HCT116 (cell line): ENCODE measurements at regions not wholly inside any gene's neighbourhood (a gene's known extent, or its start where the extent isn't known, plus 50 kb on each side); places are given as distances from the start of the nearest gene placed in this dataset.

Experiments used
- ATAC-seq: fragments of 200-7000 bp; cut with Tn5 transposase; 2 replicates; pipeline ENCODE4 v1.9.1; 2020; ENCODE audit warnings: mild to moderate bottlenecking, moderate library complexity
- BruUV-seq: library from RNA; stranded (reverse); fragments of 400-500 nt; replicated peaks from 2 replicates; lab custom pipeline; 2021; lab: Mats Ljungman, UMichigan
- CTCF ChIA-PET: fragments of 300-600 bp; sonication (Branson Sonifier 250); formaldehyde crosslinking; loops from one replicate; lab custom pipeline; 2021; ENCODE audit warnings: antibody characterized with exemption; lab: Charles Lee
- POLR2A ChIA-PET: fragments of 300-600, 350-600 bp; sonication (Branson Sonifier 250); formaldehyde crosslinking; loops from one replicate; lab custom pipeline; 2021; ENCODE audit warnings: antibody characterized with exemption; lab: Charles Lee
- RAD21 ChIA-PET, 2 experiments: fragments of 300-600 bp; sonication (Branson Sonifier 250); formaldehyde crosslinking; loops; one replicate each; lab custom pipeline; 2023; ENCODE audit warnings: low total read pairs in 2 of 2; ENCODE audit not compliant: uncharacterized antibody in 2 of 2, unreplicated experiment in 2 of 2, low non-redundant PET in 1 of 2; lab: Charles Lee
- DNase-seq: peaks from one replicate; pipeline ENCODE4 v3.0.0-alpha.2; 2010; ENCODE audit warnings: low read depth, low spot score
- H2AFZ ChIP-seq: fragments of 200-600 bp; shearing (Covaris generic), sonication (generic); 2 replicates; pipeline ENCODE4 v1.6.1; 2017; ENCODE audit warnings: low read depth, mixed run types, mixed read lengths, antibody characterized with exemption, low read length; ENCODE audit not compliant: poor library complexity, severe bottlenecking
- H3K27ac ChIP-seq: 2 replicates; pipeline ENCODE4 v1.5.1; 2012; ENCODE audit warnings: low read depth, low read length
- H3K27me3 ChIP-seq: fragments of 200-600 bp; sonication (generic); 2 replicates; pipeline ENCODE4 v1.6.1; 2016; ENCODE audit warnings: mixed run types, low read length, mixed read lengths; ENCODE audit not compliant: insufficient read depth
- H3K36me3 ChIP-seq, 2 experiments: fragments of 200-500 bp in 1 of 2; fragments of 200-600 bp in 1 of 2; sonication (Bioruptor generic) in 1 of 2; sonication (generic) in 1 of 2; 2 replicates each; pipeline versions ENCODE4 v1.5.1 to v1.6.1; 2014 to 2016; ENCODE audit warnings: low read length in 2 of 2, inconsistent platforms in 1 of 2, mixed read lengths in 1 of 2, mixed run types in 1 of 2; ENCODE audit not compliant: insufficient read depth in 2 of 2, control insufficient read depth in 1 of 2
- H3K4me1 ChIP-seq, 2 experiments: fragments of 200-600 bp in 1 of 2; sonication (generic) in 1 of 2; 2 replicates each; pipeline versions ENCODE4 v1.5.1 to v1.6.1; 2012 to 2017; ENCODE audit warnings: low read length in 2 of 2, inconsistent platforms in 1 of 2, mild to moderate bottlenecking in 1 of 2, mixed read lengths in 1 of 2, mixed run types in 1 of 2, moderate library complexity in 1 of 2; ENCODE audit not compliant: insufficient read depth in 2 of 2, control insufficient read depth in 1 of 2
- H3K4me2 ChIP-seq: fragments of 200-600 bp; sonication (generic); 2 replicates; pipeline ENCODE4 v1.6.1; 2017; ENCODE audit warnings: mixed run types, low read length, mixed read lengths
- H3K4me3 ChIP-seq, 2 experiments: fragments of 200-600 bp in 1 of 2; sonication (generic) in 1 of 2; replicated peaks in 1 of 2; 2 replicates each; pipeline ENCODE4 v1.5.1; 2011 to 2016; ENCODE audit warnings: low read length in 2 of 2, control low read depth in 1 of 2, low read depth in 1 of 2, mild to moderate bottlenecking in 1 of 2, mixed read lengths in 1 of 2, mixed run types in 1 of 2
- H3K79me2 ChIP-seq: fragments of 200-600 bp; sonication (generic); 2 replicates; pipeline ENCODE4 v1.6.1; 2017; ENCODE audit warnings: mild to moderate bottlenecking, mixed run types, low read length, moderate library complexity, mixed read lengths; ENCODE audit not compliant: insufficient read depth
- H3K9ac ChIP-seq: fragments of 200-600 bp; sonication (generic); 2 replicates; pipeline ENCODE4 v1.6.1; 2016; ENCODE audit warnings: low read length, mixed read lengths
- H3K9me2 ChIP-seq: fragments of 200-600 bp; sonication (generic), shearing (Covaris generic); 2 replicates; pipeline ENCODE4 v1.6.1; 2017; ENCODE audit warnings: mixed run types, mild to moderate bottlenecking, moderate library complexity; ENCODE audit not compliant: insufficient read depth
- H3K9me3 ChIP-seq, 2 experiments: fragments of 200-500 bp in 1 of 2; fragments of 200-600 bp in 1 of 2; sonication (Bioruptor generic) in 1 of 2; sonication (generic) in 1 of 2; 2 replicates each; pipeline ENCODE4 v1.6.1; 2014 to 2017; ENCODE audit warnings: low read length in 2 of 2, mixed read lengths in 2 of 2, inconsistent platforms in 1 of 2, low read depth in 1 of 2, mild to moderate bottlenecking in 1 of 2, mixed run types in 1 of 2, moderate library complexity in 1 of 2; ENCODE audit not compliant: control insufficient read depth in 1 of 2, insufficient read depth in 1 of 2
- H4K20me1 ChIP-seq: fragments of 200-600 bp; sonication (generic), shearing (Covaris generic); 2 replicates; pipeline ENCODE4 v1.6.1; 2017; ENCODE audit warnings: mixed run types, mild to moderate bottlenecking, moderate library complexity; ENCODE audit not compliant: insufficient read depth
- CBX3 ChIP-seq: IDR thresholded peaks from 2 replicates; pipeline ENCODE4 v1.6.1; 2012; ENCODE audit warnings: low read depth
- CEBPB ChIP-seq: IDR thresholded peaks from 2 replicates; pipeline ENCODE4 v1.6.1; 2012; ENCODE audit warnings: low read depth
- CTCF ChIP-seq, 3 experiments: fragments of 200-600 bp in 1 of 3; sonication (generic) in 1 of 3; IDR thresholded peaks in 2 of 3; conservative IDR thresholded peaks in 1 of 3; 2 replicates each; pipeline ENCODE4 v1.5.1; 2012 to 2017; ENCODE audit warnings: low read depth in 2 of 3, low read length in 2 of 3, antibody characterized with exemption in 1 of 3, borderline replicate concordance in 1 of 3, control low read depth in 1 of 3, mild to moderate bottlenecking in 1 of 3, mixed read lengths in 1 of 3, mixed run types in 1 of 3, moderate library complexity in 1 of 3; ENCODE audit not compliant: insufficient read depth in 1 of 3
- EGR1 ChIP-seq: IDR thresholded peaks from 2 replicates; pipeline ENCODE4 v1.6.1; 2012; ENCODE audit warnings: low read depth
- ELF1 ChIP-seq: IDR thresholded peaks from 2 replicates; pipeline ENCODE4 v1.6.1; 2012; ENCODE audit warnings: low read depth, borderline replicate concordance
- EZH2 ChIP-seq: fragments of 200-600 bp; sonication (generic); IDR thresholded peaks from 2 replicates; pipeline ENCODE4 v1.6.1; 2017; ENCODE audit warnings: antibody characterized with exemption, mixed run types
- EZH2phosphoT487 ChIP-seq: fragments of 200-600 bp; IDR thresholded peaks from 2 replicates; pipeline ENCODE4 v1.6.1; 2018; ENCODE audit warnings: antibody characterized with exemption, borderline replicate concordance
- JUND ChIP-seq: IDR thresholded peaks from 2 replicates; pipeline ENCODE4 v1.6.1; 2012
- POLR2A ChIP-seq: IDR thresholded peaks from 2 replicates; pipeline ENCODE4 v1.7.0; 2011; ENCODE audit warnings: borderline replicate concordance; ENCODE audit not compliant: insufficient read depth, insufficient read length; ENCODE audit errors: extremely low read depth
- POLR2AphosphoS5 ChIP-seq: IDR thresholded peaks from 2 replicates; pipeline ENCODE4 v1.6.1; 2011; ENCODE audit warnings: mild to moderate bottlenecking, low read depth, low read length, moderate library complexity
- SIN3A ChIP-seq: IDR thresholded peaks from 2 replicates; pipeline ENCODE4 v1.6.1; 2012; ENCODE audit warnings: low read depth
- SP1 ChIP-seq: IDR thresholded peaks from 2 replicates; pipeline ENCODE4 v1.6.1; 2012; ENCODE audit warnings: low read depth
- SRF ChIP-seq: IDR thresholded peaks from 2 replicates; pipeline ENCODE4 v1.6.1; 2012; ENCODE audit warnings: low read depth
- TCF7L2 ChIP-seq: IDR thresholded peaks from 2 replicates; pipeline ENCODE4 v1.7.0; 2011; ENCODE audit warnings: borderline replicate concordance, inconsistent platforms; ENCODE audit not compliant: insufficient read depth, insufficient read length; ENCODE audit errors: extremely low read depth
- YY1 ChIP-seq: IDR thresholded peaks from 2 replicates; pipeline ENCODE4 v1.6.1; 2011; ENCODE audit warnings: low read length, low read depth, moderate library complexity, mild to moderate bottlenecking; ENCODE audit not compliant: insufficient replicate concordance; ENCODE audit errors: extremely low read depth
- ZFX ChIP-seq: fragments of 450-650 bp; IDR thresholded peaks from 2 replicates; pipeline ENCODE4 v1.6.1; 2017
- intact Hi-C: fragments of 100-400 bp; cut with micrococcal nuclease; formaldehyde crosslinking; loops from 2 replicates; pipeline ENCODE4 v1.10.0; 2022

- RAD21 ChIA-PET, result no interaction called here
- no TSS peak for BruUV-seq
- POLR2A ChIA-PET, result no interaction called here
- Histone ChIP-seq H2AFZ (no peak overlapping the region), H3K79me2 (no peaks in the 10 kb centered on the region), H3K36me3 (no peaks in the 10 kb centered on the region), H4K20me1 (no peaks in the 10 kb centered on the region), H3K27me3 (no peaks in the 10 kb centered on the region), H3K4me2 (no peak overlapping the region), H3K4me3 (no peak overlapping the region), H3K9me3 (no peaks in the 10 kb centered on the region), H3K9me2 (no peaks in the 10 kb centered on the region), H3K27ac (no peak overlapping the region), H3K9ac (no peak overlapping the region), H3K4me1 (no peaks in the 10 kb centered on the region)
- DNase-seq, result no peak
- ATAC-seq, result no peak
- intact Hi-C loops, result no loop called here
- CTCF ChIA-PET, result no interaction called here
- TF ChIP-seq EZH2phosphoT487 (no peak), ZFX (no peak), POLR2AphosphoS5 (no peak)
These were observed 677.0 kb upstream of the FANCL start for GRCh38 chr2:58918141-58918540.

- DNase-seq (no peak), ATAC-seq (no peak)
- CTCF ChIA-PET, result no interaction called here
- H3K36me3 ChIP-seq, result no peaks in the 10 kb centered on the region
- no peak for TF ChIP-seq ELF1
- no peaks in the 10 kb centered on the region for H4K20me1 ChIP-seq
- H3K4me3 ChIP-seq, result no peak overlapping the region
- no TSS peak for BruUV-seq
- H3K9me2 ChIP-seq, result no peaks in the 10 kb centered on the region
- H3K9ac ChIP-seq, result no peak overlapping the region
- RAD21 ChIA-PET, result no interaction called here
- no peak overlapping the region for H3K4me2 ChIP-seq
- intact Hi-C loops, result no loop called here
- POLR2A ChIA-PET, result no interaction called here
- no peaks in the 10 kb centered on the region for H3K4me1 ChIP-seq
- no peak overlapping the region for H3K27ac ChIP-seq
- no peaks in the 10 kb centered on the region for H3K79me2 ChIP-seq
- no peaks in the 10 kb centered on the region for H3K9me3 ChIP-seq
- no peaks in the 10 kb centered on the region for H3K27me3 ChIP-seq
- no peak overlapping the region for H2AFZ ChIP-seq
These were observed 676.5 kb upstream of the FANCL start for GRCh38 chr2:58917596-58917995.

GRCh38 chr2:58916063-58916462 is 674.9 kb upstream of the FANCL start:
- no peaks in the 10 kb centered on the region for H3K27me3 ChIP-seq
- DNase-seq (no peak), ATAC-seq (no peak)
- H3K27ac ChIP-seq, result no peak overlapping the region
- no peak overlapping the region for H2AFZ ChIP-seq
- H3K9me3 ChIP-seq, result no peaks in the 10 kb centered on the region
- TF ChIP-seq JUND (no peak), EGR1 (no peak), SIN3A (no peak), POLR2AphosphoS5 (no peak), SP1 (no peak), TCF7L2 (no peak), POLR2A (no peak), CEBPB (no peak), CBX3 (no peak), YY1 (no peak), SRF (no peak), CTCF (IDR thresholded peaks at IDR 0.05 in 2 of 3, conservative IDR thresholded peaks at IDR 0.05 in 1 of 3; ENCODE audit: borderline replicate concordance in 1 of 3, insufficient read depth in 1 of 3, low read depth in 2 of 3, low read length in 2 of 3) (no peak), ZFX (no peak), EZH2 (no peak)
- H3K9me2 ChIP-seq, result no peaks in the 10 kb centered on the region
- POLR2A ChIA-PET, result no interaction called here
- no peak overlapping the region for H3K4me3 ChIP-seq
- no peak overlapping the region for H3K9ac ChIP-seq
- CTCF ChIA-PET, result no interaction called here
- H4K20me1 ChIP-seq, result no peaks in the 10 kb centered on the region
- no peaks in the 10 kb centered on the region for H3K36me3 ChIP-seq
- BruUV-seq, result no TSS peak
- no peak overlapping the region for H3K4me2 ChIP-seq
- intact Hi-C loops, result no loop called here
- H3K79me2 ChIP-seq, result no peaks in the 10 kb centered on the region
- H3K4me1 ChIP-seq, result no peaks in the 10 kb centered on the region
- RAD21 ChIA-PET, result no interaction called here
